GM12892 (cell line): ENCODE measurements at regions not wholly inside any gene's neighbourhood (a gene's known extent, or its start where the extent isn't known, plus 50 kb on each side); places are given as distances from the start of the nearest gene placed in this dataset.

Experiments used
- POLR2A ChIP-seq: IDR thresholded peaks from 2 replicates; pipeline ENCODE4 v1.6.1; 2011; ENCODE audit warnings: low read depth, low read length, control low read depth
- POLR2AphosphoS5 ChIP-seq: IDR thresholded peaks from 2 replicates; pipeline ENCODE4 v1.6.1; 2011; ENCODE audit warnings: low read depth, low read length, control low read depth
- TAF1 ChIP-seq: IDR thresholded peaks from 2 replicates; pipeline ENCODE4 v1.6.1; 2011; ENCODE audit warnings: low read depth, mild to moderate bottlenecking, control low read depth, low read length, borderline replicate concordance

DNA sequence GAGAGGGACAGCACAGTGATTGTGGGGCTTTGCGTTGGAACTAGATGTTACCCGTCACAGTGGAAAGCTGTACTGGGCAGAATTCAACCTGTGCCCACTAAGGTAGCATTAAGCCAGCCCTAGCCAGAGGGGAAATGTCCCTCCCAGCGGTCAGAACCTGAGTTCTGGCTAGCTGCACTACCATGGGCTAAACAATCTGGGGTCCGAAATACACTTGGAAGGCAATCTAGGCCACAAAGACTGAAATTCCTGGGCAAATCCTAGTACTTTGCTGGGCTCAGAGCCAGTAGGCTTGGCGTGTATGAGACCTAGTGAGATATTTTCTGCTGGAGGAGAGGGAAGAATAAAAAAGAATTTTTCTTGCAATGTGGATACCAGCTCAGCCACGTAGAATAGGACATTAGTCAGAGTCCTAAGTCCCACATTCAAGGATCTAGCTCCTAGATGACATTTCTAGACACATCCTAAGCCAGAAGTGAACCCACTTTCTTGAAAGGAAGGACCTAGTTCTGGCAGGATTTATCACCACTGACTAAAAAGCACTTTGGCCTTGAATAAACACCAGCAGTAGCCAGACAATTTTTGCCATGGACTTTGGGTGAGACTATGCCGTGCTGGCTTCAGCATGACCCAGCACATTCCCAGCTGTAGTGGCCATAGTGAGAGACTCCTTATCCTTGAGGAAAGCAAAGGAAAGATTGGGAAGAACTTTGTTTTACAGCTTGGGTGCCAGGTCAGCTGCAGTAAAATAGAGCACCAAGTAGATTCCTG lies 618.0 kb downstream of the BRINP1 start:
- TF ChIP-seq POLR2A (no peak), TAF1 (no peak), POLR2AphosphoS5 (no peak)
